Stimulated activated CD4-positive, alpha-beta T cell treated with anti-CD3 and anti-CD28 coated beads, TNF-alpha, amount 100 ng/mL, for 4 hours (primary cell): ENCODE measurements at regions not wholly inside any gene's neighbourhood (a gene's known extent, or its start where the extent isn't known, plus 50 kb on each side); places are given as distances from the start of the nearest gene placed in this dataset.
"Not testable (repeated sequence)": the region's sequence is repeated elsewhere in the genome, so short reads cannot be mapped to it uniquely, and the experiment has no call there.

Experiments
- DNase-seq, 3 experiments: peaks; one replicate each; pipeline ENCODE4 v3.0.0-alpha.2; 2020; ENCODE audit warnings: low read depth in 3 of 3

GRCh38 chr6:137933696-137934095 lies 66.6 kb downstream of the TNFAIP3 start:
- no peak for DNase-seq

DNA sequence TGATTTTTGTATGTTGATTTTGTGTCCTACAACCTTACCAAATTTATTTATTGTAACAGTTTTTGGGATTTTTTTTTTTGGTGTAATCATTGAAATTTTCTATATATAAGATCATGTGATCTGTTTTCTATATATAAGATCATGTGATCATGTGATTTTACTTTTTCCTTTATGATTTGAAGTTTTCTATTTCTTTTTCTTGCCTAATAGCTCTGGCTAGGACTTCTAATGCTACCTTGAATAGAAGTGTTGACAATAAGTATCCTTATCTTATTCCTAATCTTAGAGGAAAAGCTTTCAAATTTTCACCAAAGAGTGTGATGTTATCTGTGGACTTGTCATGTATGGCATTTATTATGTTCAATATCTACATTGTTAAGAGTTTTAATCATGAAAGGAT lies 69.7 kb downstream of the TNFAIP3 start:
- DNase-seq: no peak

- DNase-seq: no peak
These were observed 70.8 kb downstream of the TNFAIP3 start for GRCh38 chr6:137937834-137938233.

- no peak for DNase-seq
These were observed 71.8 kb downstream of the TNFAIP3 start for GRCh38 chr6:137938770-137939379.

DNA sequence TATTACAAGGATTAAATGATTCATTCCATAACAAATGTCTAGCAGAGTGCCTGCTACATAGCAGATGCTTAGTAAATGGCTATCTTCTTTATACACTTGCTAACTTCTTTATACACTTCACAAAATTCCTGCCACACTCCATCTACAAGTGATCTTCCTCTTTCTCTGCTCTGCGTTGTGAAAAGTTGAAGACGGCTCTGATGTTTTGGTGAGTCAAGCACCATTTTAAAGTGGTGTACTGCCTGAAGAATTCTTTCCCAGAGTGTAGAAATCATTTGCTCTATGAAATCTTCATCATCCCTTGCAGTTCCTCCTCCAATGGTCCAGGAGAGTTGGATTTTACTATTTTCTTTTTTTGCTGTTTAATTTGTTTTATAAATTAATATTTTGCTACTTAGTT lies 74.9 kb downstream of the TNFAIP3 start:
- DNase-seq: no peak

GRCh38 chr6:137942736-137943135 lies 75.7 kb downstream of the TNFAIP3 start:
- DNase-seq: no peak

DNA sequence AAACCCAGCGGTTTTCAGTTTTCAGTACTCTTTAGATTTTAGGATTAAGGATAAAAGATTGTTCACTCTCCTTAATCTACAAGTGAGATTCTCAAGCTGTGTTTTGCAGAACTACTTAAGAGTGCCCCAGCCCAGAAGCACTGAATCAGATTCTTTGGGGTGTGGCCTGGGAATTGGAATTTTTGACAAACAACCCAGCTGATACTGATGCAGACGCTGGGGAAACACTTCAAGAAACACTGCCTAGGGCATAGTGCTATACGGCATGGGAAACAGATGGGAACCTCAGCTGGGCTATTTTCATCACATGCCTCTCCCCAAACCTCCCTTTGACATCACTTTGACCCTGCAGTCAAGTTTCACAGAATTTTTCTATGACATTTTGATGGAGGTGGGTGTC lies 77.3 kb downstream of the TNFAIP3 start:
- DNase-seq: not testable (repeated sequence)

GRCh38 chr6:137944793-137945498 lies 77.9 kb downstream of the TNFAIP3 start:
- DNase-seq: no peak

- DNase-seq: no peak
These were observed 82.8 kb downstream of the TNFAIP3 start for GRCh38 chr6:137949686-137950390.

- no peak for DNase-seq
These were observed 83.5 kb downstream of the TNFAIP3 start for GRCh38 chr6:137950581-137950980.

GRCh38 chr6:137951064-137951597 lies 84.1 kb downstream of the TNFAIP3 start:
- DNase-seq: no peak

GRCh38 chr6:137952247-137952646 lies 85.2 kb downstream of the TNFAIP3 start:
- DNase-seq: no peak

GRCh38 chr6:137953761-137954160 lies 86.7 kb downstream of the TNFAIP3 start:
- DNase-seq: no peak

- DNase-seq: no peak
These were observed 87.2 kb downstream of the TNFAIP3 start for GRCh38 chr6:137954253-137954652.

DNA sequence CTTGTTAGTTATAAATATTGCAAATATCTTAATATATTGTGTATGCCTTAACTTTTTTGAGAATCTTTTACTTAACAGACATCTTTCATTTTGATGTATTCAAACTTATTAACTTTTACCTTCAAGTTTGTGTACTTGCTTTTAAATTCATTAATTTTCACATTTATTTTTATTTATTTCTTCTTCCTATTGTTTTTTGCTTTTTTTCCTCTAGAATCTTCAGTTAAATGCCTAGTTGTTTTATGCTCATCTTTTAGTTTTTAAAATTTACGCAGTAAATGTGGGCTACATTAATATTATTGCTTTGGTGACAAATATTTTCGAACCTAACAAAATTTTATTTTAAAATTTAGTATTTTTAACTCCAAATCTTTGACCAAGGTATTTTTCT lies 89.0 kb downstream of the TNFAIP3 start:
- no peak for DNase-seq

DNA sequence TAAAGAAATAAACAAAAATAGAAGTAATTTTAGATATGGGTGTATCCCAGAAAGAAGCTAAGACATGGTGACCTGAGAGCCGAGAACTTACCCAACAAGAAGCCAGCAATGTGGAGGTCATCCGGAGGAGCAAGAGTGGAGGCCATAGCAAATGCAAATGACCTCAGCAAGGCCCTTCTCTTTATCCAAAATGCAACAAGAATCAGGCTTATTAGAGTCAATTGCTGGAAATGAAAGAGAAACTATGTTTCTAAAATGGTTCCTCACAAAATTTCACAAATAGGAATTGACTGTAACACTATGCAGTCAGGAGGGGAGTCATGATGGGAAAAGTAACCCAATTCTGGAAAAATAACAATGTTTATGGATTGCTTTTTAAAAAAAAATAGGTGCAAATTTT lies 90.4 kb downstream of the TNFAIP3 start:
- DNase-seq: no peak

DNA sequence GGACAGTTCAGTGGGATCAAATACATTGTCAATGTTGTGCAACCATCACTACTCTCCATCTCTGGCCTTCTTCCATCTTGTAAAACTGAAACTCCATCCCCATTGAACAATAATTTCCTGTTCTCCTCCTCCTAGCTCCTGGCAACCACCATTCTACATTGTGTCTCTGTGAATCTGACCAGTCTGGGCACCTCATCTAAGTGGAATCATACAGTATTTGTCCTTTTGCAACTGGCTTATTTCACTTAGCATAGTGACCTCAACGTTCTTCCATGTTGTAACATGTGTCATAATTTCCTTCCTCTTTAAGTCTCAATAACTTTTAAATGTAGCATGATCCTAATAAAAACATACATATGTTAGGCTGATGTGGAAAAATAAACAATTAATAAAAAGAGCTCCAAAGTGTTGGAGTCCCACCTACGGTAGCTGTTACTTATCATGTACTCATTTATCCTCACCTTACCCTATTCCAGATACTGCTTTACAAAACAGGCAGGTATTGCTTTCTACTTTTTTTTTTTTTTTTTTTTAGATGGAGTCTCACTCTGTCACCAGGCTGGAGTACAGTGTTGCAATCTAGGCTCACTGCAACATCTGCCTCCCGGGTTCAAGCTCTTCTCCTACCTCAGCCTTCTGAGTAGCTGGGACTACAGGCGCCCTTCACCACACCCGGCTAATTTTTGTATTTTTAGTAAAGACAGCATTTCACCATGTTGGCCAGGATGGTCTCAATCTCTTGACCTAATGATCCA lies 91.9 kb downstream of the TNFAIP3 start:
- DNase-seq: no peak

DNA sequence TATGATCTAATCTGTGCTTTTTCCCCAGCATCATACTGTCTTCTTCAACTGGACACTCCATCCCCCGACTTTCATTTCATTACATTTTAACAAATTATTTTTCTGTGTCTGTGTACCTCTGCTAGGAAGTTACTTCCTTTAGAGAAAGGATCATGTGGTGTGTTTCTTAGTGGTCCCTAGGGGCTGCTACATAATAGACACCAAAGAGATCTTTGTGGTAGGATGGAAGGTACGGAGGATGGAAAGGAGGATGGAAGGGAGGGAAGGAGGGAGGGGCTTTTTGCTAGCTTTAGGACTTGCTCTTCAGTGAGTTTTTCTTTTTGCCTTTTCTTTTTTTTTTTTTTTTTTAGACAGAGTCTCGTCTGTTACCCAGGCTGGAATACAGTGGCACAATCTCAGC lies 95.7 kb downstream of the TNFAIP3 start:
- no peak for DNase-seq

DNA sequence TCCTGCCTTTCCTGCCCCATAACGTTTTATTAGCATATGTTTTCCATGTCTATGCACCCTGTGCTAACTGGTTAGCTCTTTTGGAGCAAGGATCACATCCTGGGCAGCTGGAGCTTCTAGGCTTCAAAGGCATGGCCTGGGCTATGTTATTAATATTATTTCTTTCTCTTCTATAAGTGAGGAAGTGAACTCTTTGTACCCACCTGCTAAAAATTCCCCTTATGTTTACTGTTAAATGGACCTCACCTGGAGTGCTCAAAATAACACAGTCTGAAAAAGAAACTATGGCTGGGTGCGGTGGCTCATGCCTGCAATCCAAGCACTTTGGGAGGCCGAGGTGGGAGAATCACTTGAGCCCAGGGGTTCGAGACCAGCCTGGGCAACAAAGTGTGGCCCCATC lies 97.8 kb downstream of the TNFAIP3 start:
- DNase-seq: no peak

DNA sequence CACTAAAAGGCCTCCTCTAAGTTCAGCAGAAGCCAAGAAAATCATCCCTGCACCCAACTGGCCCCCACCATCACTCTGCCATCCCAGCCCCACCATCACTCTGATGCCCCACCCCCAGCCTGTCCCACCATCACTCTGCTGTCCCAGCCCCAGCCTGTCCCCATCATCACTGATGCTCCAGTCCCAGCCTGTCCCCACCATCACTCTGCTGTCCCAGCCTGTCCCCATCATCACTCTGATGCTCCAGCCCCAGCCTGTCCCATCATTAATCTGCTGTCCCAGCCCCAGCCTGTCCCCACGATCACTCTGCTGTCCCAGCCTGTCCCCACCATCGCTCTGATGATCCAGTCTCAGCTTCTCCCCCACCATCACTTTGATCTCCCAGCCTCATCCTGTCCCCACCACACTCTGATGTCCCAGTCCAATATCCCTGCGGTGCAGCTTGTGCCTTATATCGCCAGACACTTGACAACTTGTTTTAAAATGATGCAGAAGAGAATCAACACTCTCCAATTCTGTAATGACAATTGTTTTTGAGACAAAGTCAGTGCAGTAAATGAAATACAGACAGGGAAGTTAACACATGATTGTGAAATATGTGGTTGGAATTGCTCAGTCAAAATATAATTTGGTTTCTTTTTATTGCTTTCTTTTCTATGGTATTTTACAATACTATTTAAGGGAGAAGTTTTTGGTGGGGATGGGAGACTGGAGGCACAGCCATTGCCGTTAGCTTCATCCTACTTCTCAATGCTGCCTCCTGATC lies 100.8 kb downstream of the TNFAIP3 start:
- DNase-seq: no peak

GRCh38 chr6:137968455-137968804 lies 101.4 kb downstream of the TNFAIP3 start:
- no peak for DNase-seq
